ENCODE measurements at regions not wholly inside any gene's neighbourhood (a gene's known extent, or its start where the extent isn't known, plus 50 kb on each side); places are given as distances from the start of the nearest gene placed in this dataset.

DNA sequence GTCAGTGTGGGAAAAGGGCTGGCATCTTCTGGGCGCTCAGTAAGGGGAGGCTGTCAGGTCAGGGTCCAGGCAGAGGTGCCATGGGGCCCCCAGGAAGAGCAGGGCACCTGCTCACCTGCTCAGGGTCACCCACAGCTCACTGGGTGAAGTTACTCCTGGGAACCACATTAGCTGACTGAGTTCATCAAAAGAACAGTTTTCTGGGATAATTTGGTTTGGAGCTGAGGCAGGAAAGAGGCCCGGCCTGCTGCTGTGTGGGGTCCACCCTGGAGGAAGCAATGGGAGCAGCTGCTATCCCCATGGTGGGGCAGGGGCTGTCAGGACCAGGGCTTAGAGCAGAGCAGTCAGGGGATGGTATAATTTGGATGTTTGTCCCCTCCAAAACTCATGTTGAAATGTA is 97.2 kb upstream of the GPC1 start:
- Mint-ChIP-seq H3K27me3 (ENCODE audit: low read depth in 2 of 2) (peaks cover 12 to 24% of the 10 kb centered on the region in 2 donors), H3K9me3 (no peaks in the 10 kb centered on the region), H3K4me1 (no peaks in the 10 kb centered on the region), H3K36me3 (no peaks in the 10 kb centered on the region), H3K4me3 (no peak overlapping the region), H3K27ac (no peak overlapping the region)
- Histone ChIP-seq H3K4me1 (ENCODE audit: control insufficient read depth, insufficient read depth, low read length) (no peaks in the 10 kb centered on the region), H3K27me3 (ENCODE audit: control insufficient read depth, insufficient read depth, low read length) (no peaks in the 10 kb centered on the region), H3K27ac (ENCODE audit: low read length) (no peak overlapping the region), H3K36me3 (ENCODE audit: control insufficient read depth, insufficient read depth, low read length) (no peaks in the 10 kb centered on the region), H3K4me3 (ENCODE audit: low read length) (no peak overlapping the region), H3K9me3 (ENCODE audit: control insufficient read depth, insufficient read depth, low read length) (no peaks in the 10 kb centered on the region)
- intact Hi-C loops (cut with micrococcal nuclease) = no loop called here
- ATAC-seq = no peak
- DNase-seq = no peak
- TF ChIP-seq, protein P1, sequence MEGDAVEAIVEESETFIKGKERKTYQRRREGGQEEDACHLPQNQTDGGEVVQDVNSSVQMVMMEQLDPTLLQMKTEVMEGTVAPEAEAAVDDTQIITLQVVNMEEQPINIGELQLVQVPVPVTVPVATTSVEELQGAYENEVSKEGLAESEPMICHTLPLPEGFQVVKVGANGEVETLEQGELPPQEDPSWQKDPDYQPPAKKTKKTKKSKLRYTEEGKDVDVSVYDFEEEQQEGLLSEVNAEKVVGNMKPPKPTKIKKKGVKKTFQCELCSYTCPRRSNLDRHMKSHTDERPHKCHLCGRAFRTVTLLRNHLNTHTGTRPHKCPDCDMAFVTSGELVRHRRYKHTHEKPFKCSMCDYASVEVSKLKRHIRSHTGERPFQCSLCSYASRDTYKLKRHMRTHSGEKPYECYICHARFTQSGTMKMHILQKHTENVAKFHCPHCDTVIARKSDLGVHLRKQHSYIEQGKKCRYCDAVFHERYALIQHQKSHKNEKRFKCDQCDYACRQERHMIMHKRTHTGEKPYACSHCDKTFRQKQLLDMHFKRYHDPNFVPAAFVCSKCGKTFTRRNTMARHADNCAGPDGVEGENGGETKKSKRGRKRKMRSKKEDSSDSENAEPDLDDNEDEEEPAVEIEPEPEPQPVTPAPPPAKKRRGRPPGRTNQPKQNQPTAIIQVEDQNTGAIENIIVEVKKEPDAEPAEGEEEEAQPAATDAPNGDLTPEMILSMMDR (IDR thresholded peaks at IDR 0.05) = no peak
- 56% methylated on average over 2 of the region's 2 CpGs for WGBS (ENCODE audit: insufficient coverage)

DNA sequence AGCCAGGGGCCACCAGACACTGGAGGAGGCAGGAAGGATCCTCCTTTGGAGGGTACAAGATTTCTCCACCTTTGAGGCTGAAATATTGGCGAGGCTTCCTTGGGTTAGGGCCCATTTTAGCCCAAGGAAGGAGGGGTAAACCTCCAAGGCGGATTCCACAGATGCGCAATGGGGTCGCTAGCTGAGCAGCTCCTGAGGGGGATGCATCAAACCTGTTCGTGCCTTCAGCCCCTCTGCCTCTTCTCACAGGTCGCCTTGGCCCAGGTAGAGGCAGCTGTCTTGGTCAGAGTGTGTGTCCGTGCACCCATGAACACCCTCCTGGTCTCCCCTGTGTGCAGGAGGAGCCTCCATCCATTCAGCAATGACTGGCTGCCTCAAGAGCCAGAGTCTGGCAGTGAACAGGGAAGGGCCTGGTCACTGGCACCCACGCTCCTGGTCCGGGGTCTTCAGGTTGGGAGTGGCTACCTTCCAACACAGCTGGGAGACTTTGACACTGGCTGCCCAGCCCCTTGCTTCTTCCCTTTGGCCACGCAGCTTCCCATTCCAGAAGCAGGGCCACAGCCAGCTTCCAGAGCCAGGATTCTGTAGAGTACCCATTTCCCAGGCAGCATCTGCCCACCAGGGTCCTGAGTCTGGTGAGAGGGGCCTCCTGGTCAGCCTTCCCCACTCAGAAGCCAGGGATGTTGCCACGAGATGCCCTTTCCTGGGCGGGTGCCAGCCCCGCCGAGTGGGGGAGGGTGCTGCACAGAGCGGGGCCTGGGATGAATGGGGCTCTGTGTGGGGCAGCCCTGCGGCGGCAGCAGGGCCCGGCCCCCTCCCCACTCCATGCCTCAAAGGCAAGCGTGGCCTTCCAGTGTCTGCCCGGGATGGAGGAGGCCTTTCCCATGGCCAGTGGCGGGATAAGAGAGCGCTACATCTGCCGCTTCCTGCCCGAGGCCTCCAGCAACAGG is 95.8 kb upstream of the GPC1 start:
- Mint-ChIP-seq H3K9me3 (no peaks in the 10 kb centered on the region), H3K27ac (no peak overlapping the region), H3K27me3 (ENCODE audit: low read depth in 2 of 2) (peaks cover 10 to 23% of the 10 kb centered on the region in 2 donors), H3K4me3 (no peak overlapping the region), H3K4me1 (no peaks in the 10 kb centered on the region), H3K36me3 (no peaks in the 10 kb centered on the region)
- ATAC-seq = no peak
- Histone ChIP-seq H3K4me1 (ENCODE audit: control insufficient read depth, insufficient read depth, low read length) (no peaks in the 10 kb centered on the region), H3K27ac (ENCODE audit: low read length) (no peak overlapping the region), H3K27me3 (ENCODE audit: control insufficient read depth, insufficient read depth, low read length) (no peaks in the 10 kb centered on the region), H3K9me3 (ENCODE audit: control insufficient read depth, insufficient read depth, low read length) (no peaks in the 10 kb centered on the region), H3K4me3 (ENCODE audit: low read length) (no peak overlapping the region), H3K36me3 (ENCODE audit: control insufficient read depth, insufficient read depth, low read length) (no peaks in the 10 kb centered on the region)
- DNase-seq = no peak
- TF ChIP-seq, protein P1 (IDR thresholded peaks at IDR 0.05) = no peak
- intact Hi-C loops (cut with micrococcal nuclease) = no loop called here
- 85% methylated on average over 24 of the region's 24 CpGs for WGBS (ENCODE audit: insufficient coverage)

DNA sequence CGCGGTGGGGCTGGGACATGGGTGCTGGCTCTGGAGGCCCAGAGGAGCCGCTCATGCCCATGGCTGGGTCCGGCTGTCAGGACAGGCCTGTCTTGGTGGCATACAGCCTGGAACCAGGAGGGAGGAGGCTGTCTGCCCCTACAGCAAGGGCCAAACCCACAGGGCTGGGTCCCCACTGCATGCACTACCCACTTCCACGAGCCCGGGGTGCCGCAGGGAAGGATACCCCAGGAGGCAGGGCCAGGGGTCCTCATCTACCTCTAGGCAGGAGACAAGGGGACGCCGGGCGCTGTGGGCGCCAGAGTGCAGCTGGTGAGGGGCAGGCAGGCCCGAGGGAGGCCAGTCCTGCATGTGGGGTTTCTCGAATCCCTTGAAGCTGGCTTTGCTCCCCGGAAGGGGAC is 95.1 kb upstream of the GPC1 start:
- Mint-ChIP-seq H3K27me3 (ENCODE audit: low read depth in 2 of 2) (peaks cover 10 to 16% of the 10 kb centered on the region in 2 donors), H3K36me3 (no peaks in the 10 kb centered on the region), H3K9me3 (no peaks in the 10 kb centered on the region), H3K4me1 (no peaks in the 10 kb centered on the region), H3K27ac (no peak overlapping the region), H3K4me3 (no peak overlapping the region)
- Histone ChIP-seq H3K27me3 (ENCODE audit: control insufficient read depth, insufficient read depth, low read length) (no peaks in the 10 kb centered on the region), H3K9me3 (ENCODE audit: control insufficient read depth, insufficient read depth, low read length) (no peaks in the 10 kb centered on the region), H3K27ac (ENCODE audit: low read length) (no peak overlapping the region), H3K4me1 (ENCODE audit: control insufficient read depth, insufficient read depth, low read length) (no peaks in the 10 kb centered on the region), H3K36me3 (ENCODE audit: control insufficient read depth, insufficient read depth, low read length) (no peaks in the 10 kb centered on the region), H3K4me3 (ENCODE audit: low read length) (no peak overlapping the region)
- ATAC-seq (no peak), DNase-seq (no peak)
- 92% methylated on average over 14 of the region's 14 CpGs for WGBS (ENCODE audit: insufficient coverage)
- TF ChIP-seq, protein P1 (IDR thresholded peaks at IDR 0.05) = no peak
- intact Hi-C loops (cut with micrococcal nuclease) = no loop called here
